Hepatocyte (in vitro differentiated cells): ENCODE measurements at regions not wholly inside any gene's neighbourhood (a gene's known extent, or its start where the extent isn't known, plus 50 kb on each side); places are given as distances from the start of the nearest gene placed in this dataset.

Experiments
- EZH2phosphoT487 ChIP-seq: fragments of 200-600 bp; sonication (generic); IDR thresholded peaks from one replicate; pipeline ENCODE4 v1.6.1; 2018; ENCODE audit warnings: antibody characterized with exemption, mild to moderate bottlenecking, low read depth, moderate library complexity; ENCODE audit not compliant: unreplicated experiment, severe bottlenecking
- TF ChIP-seq, protein P1 (sequence below): fragments of 200-600 bp; sonication (generic); IDR thresholded peaks from 2 replicates; pipeline ENCODE4 v1.5.1; 2016; ENCODE audit warnings: antibody characterized with exemption, mild to moderate bottlenecking; ENCODE audit not compliant: poor library complexity

DNA sequence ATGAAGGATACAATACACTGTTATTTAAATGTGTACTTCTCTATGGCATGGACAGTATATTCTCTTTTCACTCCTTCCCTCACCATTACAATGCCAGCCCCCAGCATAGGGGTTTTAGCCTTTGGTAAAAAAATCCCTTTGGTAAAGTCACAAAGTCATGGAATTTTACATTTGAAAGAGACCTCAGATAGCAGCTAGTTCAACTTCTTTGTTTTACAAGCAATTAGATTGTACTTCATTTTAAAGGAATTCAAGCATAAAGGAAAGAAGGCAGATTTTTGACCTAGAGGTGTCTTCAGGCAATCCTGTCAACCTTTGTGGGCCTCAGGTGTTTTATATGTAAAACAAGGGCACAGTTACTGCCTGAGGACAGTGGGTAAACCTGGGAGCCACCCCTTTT, 1188.4 kb upstream of the AUTS2 start:
- TF ChIP-seq EZH2phosphoT487: no peak
- TF ChIP-seq, protein P1, sequence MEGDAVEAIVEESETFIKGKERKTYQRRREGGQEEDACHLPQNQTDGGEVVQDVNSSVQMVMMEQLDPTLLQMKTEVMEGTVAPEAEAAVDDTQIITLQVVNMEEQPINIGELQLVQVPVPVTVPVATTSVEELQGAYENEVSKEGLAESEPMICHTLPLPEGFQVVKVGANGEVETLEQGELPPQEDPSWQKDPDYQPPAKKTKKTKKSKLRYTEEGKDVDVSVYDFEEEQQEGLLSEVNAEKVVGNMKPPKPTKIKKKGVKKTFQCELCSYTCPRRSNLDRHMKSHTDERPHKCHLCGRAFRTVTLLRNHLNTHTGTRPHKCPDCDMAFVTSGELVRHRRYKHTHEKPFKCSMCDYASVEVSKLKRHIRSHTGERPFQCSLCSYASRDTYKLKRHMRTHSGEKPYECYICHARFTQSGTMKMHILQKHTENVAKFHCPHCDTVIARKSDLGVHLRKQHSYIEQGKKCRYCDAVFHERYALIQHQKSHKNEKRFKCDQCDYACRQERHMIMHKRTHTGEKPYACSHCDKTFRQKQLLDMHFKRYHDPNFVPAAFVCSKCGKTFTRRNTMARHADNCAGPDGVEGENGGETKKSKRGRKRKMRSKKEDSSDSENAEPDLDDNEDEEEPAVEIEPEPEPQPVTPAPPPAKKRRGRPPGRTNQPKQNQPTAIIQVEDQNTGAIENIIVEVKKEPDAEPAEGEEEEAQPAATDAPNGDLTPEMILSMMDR: no peak
